Mesothelial cell of epicardium (in vitro differentiated cells): ENCODE measurements at regions not wholly inside any gene's neighbourhood (a gene's known extent, or its start where the extent isn't known, plus 50 kb on each side); places are given as distances from the start of the nearest gene placed in this dataset.

Experiments
- DNase-seq, 2 experiments: peaks; one replicate each; pipeline ENCODE4 v3.0.0; 2021; ENCODE audit warnings: low spot score in 2 of 2; ENCODE audit not compliant: unreplicated experiment in 2 of 2
- H3K27ac Mint-ChIP-seq: 2 replicates; pipeline ENCODE4 v1.8.0; 2021; ENCODE audit warnings: mixed read lengths
- H3K27me3 Mint-ChIP-seq: 2 replicates; pipeline ENCODE4 v1.8.0; 2021; ENCODE audit warnings: low read depth, mixed read lengths
- H3K36me3 Mint-ChIP-seq: 2 replicates; pipeline ENCODE4 v1.8.0; 2021; ENCODE audit warnings: mixed read lengths
- H3K4me1 Mint-ChIP-seq: 2 replicates; pipeline ENCODE4 v1.8.0; 2021; ENCODE audit warnings: mixed read lengths
- H3K4me3 Mint-ChIP-seq: 2 replicates; pipeline ENCODE4 v1.8.0; 2021; ENCODE audit warnings: mild to moderate bottlenecking, moderate library complexity, mixed read lengths
- H3K9me3 Mint-ChIP-seq: 2 replicates; pipeline ENCODE4 v1.8.0; 2021; ENCODE audit warnings: mixed read lengths
- TF ChIP-seq, protein P1 (sequence below): fragments of 200-600 bp; sonication (generic); IDR thresholded peaks from one replicate; pipeline ENCODE4 v1.5.0; 2021; ENCODE audit warnings: antibody characterized with exemption; ENCODE audit not compliant: unreplicated experiment

DNA sequence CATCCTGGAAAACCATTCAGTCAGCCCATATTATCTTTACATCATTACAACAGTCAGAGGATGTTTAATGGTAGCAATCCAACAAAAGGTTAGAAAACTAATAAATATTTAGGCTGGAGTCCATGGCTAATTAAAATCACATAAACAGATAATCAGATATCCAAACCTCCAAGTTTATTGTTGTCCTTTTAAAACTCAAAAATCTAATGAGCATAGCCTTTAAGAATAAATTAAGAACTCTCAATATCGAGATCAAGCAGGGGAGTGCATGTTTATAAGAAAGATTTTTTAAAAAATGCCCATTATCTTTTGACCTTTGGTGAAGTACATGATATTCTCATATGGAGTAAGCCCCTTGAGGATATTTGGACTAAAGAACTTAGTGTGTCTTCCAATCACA lies 842.9 kb upstream of the SEMA6A start:
- H3K4me3 Mint-ChIP-seq: no peak overlapping the region
- DNase-seq: no peak
- H3K36me3 Mint-ChIP-seq: peaks cover 7% of the 10 kb centered on the region
- H3K9me3 Mint-ChIP-seq: peaks cover 16% of the 10 kb centered on the region
- H3K4me1 Mint-ChIP-seq: peaks cover 17% of the 10 kb centered on the region
- TF ChIP-seq, protein P1, sequence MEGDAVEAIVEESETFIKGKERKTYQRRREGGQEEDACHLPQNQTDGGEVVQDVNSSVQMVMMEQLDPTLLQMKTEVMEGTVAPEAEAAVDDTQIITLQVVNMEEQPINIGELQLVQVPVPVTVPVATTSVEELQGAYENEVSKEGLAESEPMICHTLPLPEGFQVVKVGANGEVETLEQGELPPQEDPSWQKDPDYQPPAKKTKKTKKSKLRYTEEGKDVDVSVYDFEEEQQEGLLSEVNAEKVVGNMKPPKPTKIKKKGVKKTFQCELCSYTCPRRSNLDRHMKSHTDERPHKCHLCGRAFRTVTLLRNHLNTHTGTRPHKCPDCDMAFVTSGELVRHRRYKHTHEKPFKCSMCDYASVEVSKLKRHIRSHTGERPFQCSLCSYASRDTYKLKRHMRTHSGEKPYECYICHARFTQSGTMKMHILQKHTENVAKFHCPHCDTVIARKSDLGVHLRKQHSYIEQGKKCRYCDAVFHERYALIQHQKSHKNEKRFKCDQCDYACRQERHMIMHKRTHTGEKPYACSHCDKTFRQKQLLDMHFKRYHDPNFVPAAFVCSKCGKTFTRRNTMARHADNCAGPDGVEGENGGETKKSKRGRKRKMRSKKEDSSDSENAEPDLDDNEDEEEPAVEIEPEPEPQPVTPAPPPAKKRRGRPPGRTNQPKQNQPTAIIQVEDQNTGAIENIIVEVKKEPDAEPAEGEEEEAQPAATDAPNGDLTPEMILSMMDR: no peak
- H3K27me3 Mint-ChIP-seq: no peaks in the 10 kb centered on the region
- no peak overlapping the region for H3K27ac Mint-ChIP-seq

DNA sequence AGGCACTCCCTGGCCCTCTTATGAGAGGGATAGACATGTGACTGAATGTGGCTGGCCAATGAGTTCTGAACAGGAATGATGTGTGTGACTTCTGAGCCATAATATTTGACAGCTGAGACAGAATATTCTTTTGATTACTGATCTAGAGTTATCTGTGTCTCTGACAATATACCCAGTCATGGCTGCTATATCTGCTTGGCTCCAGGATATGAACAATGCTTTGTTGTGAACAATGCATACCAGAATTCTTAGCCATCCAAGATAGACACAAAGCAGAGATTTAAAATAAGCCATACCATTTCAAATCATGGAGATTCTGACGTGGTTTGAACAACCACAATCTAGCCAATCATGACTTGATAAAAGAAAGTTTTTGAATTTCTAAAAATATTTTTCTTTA lies 840.3 kb upstream of the SEMA6A start:
- H3K4me3 Mint-ChIP-seq: no peak overlapping the region
- no peak overlapping the region for H3K27ac Mint-ChIP-seq
- H3K4me1 Mint-ChIP-seq: peaks cover 27% of the 10 kb centered on the region
- H3K27me3 Mint-ChIP-seq: no peaks in the 10 kb centered on the region
- no peaks in the 10 kb centered on the region for H3K36me3 Mint-ChIP-seq
- DNase-seq: no peak
- H3K9me3 Mint-ChIP-seq: peaks cover 3% of the 10 kb centered on the region
- TF ChIP-seq, protein P1: no peak

DNA sequence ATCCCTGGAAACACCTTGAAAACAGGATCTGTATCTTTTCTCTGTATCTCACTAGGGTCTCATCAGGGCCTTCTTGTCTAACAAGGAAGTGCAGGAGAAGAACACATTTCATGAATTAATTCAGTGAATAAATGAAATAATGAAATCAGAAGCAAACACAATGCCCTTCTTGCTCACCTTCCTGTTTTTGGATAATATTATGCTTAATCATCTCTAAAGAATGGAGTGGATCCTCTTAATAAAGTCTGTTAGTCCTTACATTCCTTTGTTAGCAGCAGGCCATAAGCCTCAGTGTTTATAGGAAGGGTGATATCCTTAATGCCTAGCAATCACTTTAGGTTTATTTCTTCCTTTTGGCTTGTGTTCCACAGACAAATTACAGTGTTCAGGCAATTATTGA lies 837.1 kb upstream of the SEMA6A start:
- peaks cover 7% of the 10 kb centered on the region for H3K9me3 Mint-ChIP-seq

DNA sequence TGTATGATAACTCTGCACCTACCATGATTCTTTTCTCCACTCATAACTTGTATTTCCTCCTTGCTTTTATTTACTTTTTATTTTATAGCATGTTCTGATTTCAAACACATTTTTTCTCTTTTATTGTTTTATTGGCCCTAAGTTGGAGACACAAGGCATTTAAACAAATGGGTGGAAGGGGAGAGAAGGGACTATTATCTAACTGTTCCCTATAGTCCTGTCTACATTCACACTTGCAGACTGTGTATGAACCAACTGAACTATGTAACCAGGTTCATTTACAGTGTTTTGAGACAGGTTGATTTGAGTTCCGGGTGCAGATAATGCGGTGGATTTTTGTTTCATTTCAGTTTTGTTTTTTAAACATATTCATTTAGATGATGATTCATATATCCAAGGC lies 830.6 kb upstream of the SEMA6A start:
- peaks cover 7% of the 10 kb centered on the region for H3K4me1 Mint-ChIP-seq

More for the DNA sequence above, 837.1 kb upstream of the SEMA6A start:
- H3K4me1 Mint-ChIP-seq: peaks cover 21% of the 10 kb centered on the region
- no peaks in the 10 kb centered on the region for H3K27me3 Mint-ChIP-seq
- TF ChIP-seq, protein P1: no peak
- DNase-seq: no peak
- H3K4me3 Mint-ChIP-seq: no peak overlapping the region
- no peaks in the 10 kb centered on the region for H3K36me3 Mint-ChIP-seq
- no peak overlapping the region for H3K27ac Mint-ChIP-seq

DNA sequence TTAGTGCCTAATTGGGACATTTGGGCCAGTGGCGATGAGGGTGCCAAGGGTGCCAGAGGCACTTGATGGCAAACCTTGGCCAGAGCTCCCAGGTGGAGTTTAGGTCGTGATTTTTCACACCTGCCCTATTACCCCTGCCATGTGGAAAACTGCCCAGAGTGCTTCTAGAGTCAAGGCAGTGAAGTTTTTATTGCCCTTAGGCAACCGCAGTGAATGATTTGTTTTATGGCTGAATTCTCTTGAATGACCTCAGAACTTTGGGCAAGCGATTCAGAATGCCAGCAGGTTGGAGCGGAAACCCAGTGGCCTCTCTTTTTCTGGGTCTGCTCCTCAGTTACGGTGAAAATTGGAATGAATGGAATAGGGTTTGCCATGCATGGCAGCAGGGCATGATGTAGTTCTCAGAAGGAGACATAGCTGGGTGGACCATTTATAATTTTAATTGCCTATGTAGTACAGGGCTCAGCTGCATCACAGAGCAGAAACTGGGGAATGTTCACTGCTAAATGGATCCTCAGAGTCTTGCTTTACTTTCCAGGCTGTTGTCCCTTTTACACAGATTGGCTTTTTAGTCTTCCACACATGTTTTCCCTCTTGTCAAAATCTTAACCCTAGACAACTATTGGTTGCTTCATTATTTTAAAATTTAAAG lies 820.0 kb upstream of the SEMA6A start:
- DNase-seq: no peak
- H3K4me1 Mint-ChIP-seq: peaks cover 24% of the 10 kb centered on the region
- H3K36me3 Mint-ChIP-seq: peaks cover 3% of the 10 kb centered on the region
- no peak overlapping the region for H3K27ac Mint-ChIP-seq
- TF ChIP-seq, protein P1: no peak
- no peak overlapping the region for H3K4me3 Mint-ChIP-seq
- H3K27me3 Mint-ChIP-seq: no peaks in the 10 kb centered on the region
- H3K9me3 Mint-ChIP-seq: peaks cover 4% of the 10 kb centered on the region

More for the DNA sequence above, 830.6 kb upstream of the SEMA6A start:
- no peaks in the 10 kb centered on the region for H3K27me3 Mint-ChIP-seq
- no peaks in the 10 kb centered on the region for H3K36me3 Mint-ChIP-seq
- no peak for DNase-seq
- peaks cover 7% of the 10 kb centered on the region for H3K9me3 Mint-ChIP-seq
- TF ChIP-seq, protein P1: no peak
- H3K4me3 Mint-ChIP-seq: no peak overlapping the region
- no peak overlapping the region for H3K27ac Mint-ChIP-seq
